Left lung (tissue), 4 donors: ENCODE measurements at regions not wholly inside any gene's neighbourhood (a gene's known extent, or its start where the extent isn't known, plus 50 kb on each side); places are given as distances from the start of the nearest gene placed in this dataset.

Source experiments
- ATAC-seq: fragments of 200-7000 bp; cut with Tn5 transposase; one replicate; pipeline ENCODE4 v1.9.1; 2020; ENCODE audit warnings: moderate library complexity
- DNase-seq, 4 donors: peaks; one replicate each; pipeline ENCODE4 v3.0.0-alpha.2; 2013 to 2020
- H3K27ac ChIP-seq, 2 donors: fragments of 200-600 bp; sonication (generic) in 1 of 2; one replicate each; pipeline versions ENCODE4 v1.5.0 to v1.8.0; 2020 to 2021
- H3K27me3 ChIP-seq, 2 donors: fragments of 200-600 bp; sonication (generic) in 1 of 2; one replicate each; pipeline versions ENCODE4 v1.5.0 to v1.8.0; 2020 to 2021
- H3K36me3 ChIP-seq, 2 donors: fragments of 200-600 bp; sonication (generic) in 1 of 2; one replicate each; pipeline versions ENCODE4 v1.5.0 to v1.8.0; 2020 to 2021
- H3K4me1 ChIP-seq, 2 donors: fragments of 200-600 bp; one replicate each; pipeline ENCODE4 v1.8.0; 2021
- H3K4me3 ChIP-seq, 2 donors: fragments of 200-600 bp; sonication (generic) in 1 of 2; one replicate each; pipeline versions ENCODE4 v1.5.0 to v1.8.0; 2020 to 2021; ENCODE audit warnings: mild to moderate bottlenecking in 1 of 2
- H3K9me3 ChIP-seq, 2 donors: fragments of 200-600 bp; sonication (generic) in 1 of 2; one replicate each; pipeline versions ENCODE4 v1.5.0 to v1.8.0; 2020 to 2021
- intact Hi-C, 2 donors: fragments of 100-400 bp; cut with DNase I; formaldehyde crosslinking; loops; one replicate each; pipeline versions ENCODE4 v1.11.2 to v1.14.2; 2022
- TF ChIP-seq, protein P1 (sequence below), 2 donors: fragments of 200-600 bp; sonication (generic) in 1 of 2; IDR thresholded peaks; one replicate each; pipeline versions ENCODE4 v1.5.0 to v1.8.0; 2021; ENCODE audit warnings: antibody characterized with exemption in 2 of 2
- donor health status: DM: no; HTN: yes; CAD: no.
- donor health status: DM: no; HTN: no; CAD: no.

DNA sequence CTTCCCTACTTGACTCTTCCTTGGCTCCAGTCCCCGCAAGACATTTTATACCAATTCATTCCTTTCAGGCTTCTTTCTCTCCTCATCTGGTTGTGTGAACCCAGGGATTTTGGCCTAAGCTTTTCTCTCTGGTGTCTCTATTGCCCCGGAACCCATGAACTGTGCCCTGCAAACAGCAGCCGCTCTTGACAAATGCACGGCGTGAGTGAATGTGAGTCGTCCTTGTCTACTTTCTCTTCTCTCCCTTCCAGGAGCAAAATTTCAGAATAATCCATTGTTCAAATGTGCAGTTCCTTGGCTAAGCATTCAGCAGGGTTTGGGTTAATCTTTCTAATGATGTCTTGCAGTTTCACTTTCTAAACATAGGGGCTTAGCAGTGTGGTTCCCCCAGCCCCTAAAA, 250.4 kb upstream of the IRX4 start:
- H3K9me3 ChIP-seq: no peaks in the 10 kb centered on the region

GRCh38 chr5:2132497-2132847, 249.7 kb upstream of the IRX4 start:
- DNase-seq: no peak
- H3K36me3 ChIP-seq: no peaks in the 10 kb centered on the region
- intact Hi-C loops: no loop called here
- H3K27ac ChIP-seq: no peak overlapping the region
- H3K27me3 ChIP-seq: peaks cover 0 to 13% of the 10 kb centered on the region in 2 donors
- no peak overlapping the region for H3K4me3 ChIP-seq
- TF ChIP-seq, protein P1, sequence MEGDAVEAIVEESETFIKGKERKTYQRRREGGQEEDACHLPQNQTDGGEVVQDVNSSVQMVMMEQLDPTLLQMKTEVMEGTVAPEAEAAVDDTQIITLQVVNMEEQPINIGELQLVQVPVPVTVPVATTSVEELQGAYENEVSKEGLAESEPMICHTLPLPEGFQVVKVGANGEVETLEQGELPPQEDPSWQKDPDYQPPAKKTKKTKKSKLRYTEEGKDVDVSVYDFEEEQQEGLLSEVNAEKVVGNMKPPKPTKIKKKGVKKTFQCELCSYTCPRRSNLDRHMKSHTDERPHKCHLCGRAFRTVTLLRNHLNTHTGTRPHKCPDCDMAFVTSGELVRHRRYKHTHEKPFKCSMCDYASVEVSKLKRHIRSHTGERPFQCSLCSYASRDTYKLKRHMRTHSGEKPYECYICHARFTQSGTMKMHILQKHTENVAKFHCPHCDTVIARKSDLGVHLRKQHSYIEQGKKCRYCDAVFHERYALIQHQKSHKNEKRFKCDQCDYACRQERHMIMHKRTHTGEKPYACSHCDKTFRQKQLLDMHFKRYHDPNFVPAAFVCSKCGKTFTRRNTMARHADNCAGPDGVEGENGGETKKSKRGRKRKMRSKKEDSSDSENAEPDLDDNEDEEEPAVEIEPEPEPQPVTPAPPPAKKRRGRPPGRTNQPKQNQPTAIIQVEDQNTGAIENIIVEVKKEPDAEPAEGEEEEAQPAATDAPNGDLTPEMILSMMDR (IDR thresholded peaks at IDR 0.05): no peak
- H3K4me1 ChIP-seq: no peaks in the 10 kb centered on the region
- no peak for ATAC-seq
- no peaks in the 10 kb centered on the region for H3K9me3 ChIP-seq

More for the DNA sequence above, 250.4 kb upstream of the IRX4 start:
- H3K27ac ChIP-seq: no peak overlapping the region
- intact Hi-C loops: no loop called here
- ATAC-seq: no peak
- H3K36me3 ChIP-seq: no peaks in the 10 kb centered on the region
- peaks cover 0 to 13% of the 10 kb centered on the region in 2 donors for H3K27me3 ChIP-seq
- no peaks in the 10 kb centered on the region for H3K4me1 ChIP-seq
- TF ChIP-seq, protein P1 (IDR thresholded peaks at IDR 0.05): no peak
- no peak for DNase-seq
- no peak overlapping the region for H3K4me3 ChIP-seq

GRCh38 chr5:2131826-2132496, 249.2 kb upstream of the IRX4 start:
- DNase-seq (no peak), ATAC-seq (no peak)
- peaks cover 0 to 13% of the 10 kb centered on the region in 2 donors for H3K27me3 ChIP-seq
- TF ChIP-seq, protein P1 (IDR thresholded peaks at IDR 0.05): no peak
- intact Hi-C loops: no loop called here
- no peaks in the 10 kb centered on the region for H3K9me3 ChIP-seq
- no peaks in the 10 kb centered on the region for H3K4me1 ChIP-seq
- no peaks in the 10 kb centered on the region for H3K36me3 ChIP-seq
- no peak overlapping the region for H3K4me3 ChIP-seq
- no peak overlapping the region for H3K27ac ChIP-seq

GRCh38 chr5:2131196-2131595, 248.5 kb upstream of the IRX4 start:
- intact Hi-C loops: no loop called here
- no peak overlapping the region for H3K4me3 ChIP-seq
- no peak for DNase-seq
- no peak for ATAC-seq
- TF ChIP-seq, protein P1 (IDR thresholded peaks at IDR 0.05): no peak
- no peaks in the 10 kb centered on the region for H3K9me3 ChIP-seq
- H3K27ac ChIP-seq: no peak overlapping the region
- peaks cover 0 to 18% of the 10 kb centered on the region in 2 donors for H3K27me3 ChIP-seq
- no peaks in the 10 kb centered on the region for H3K4me1 ChIP-seq
- no peaks in the 10 kb centered on the region for H3K36me3 ChIP-seq

GRCh38 chr5:2130361-2130760, 247.6 kb upstream of the IRX4 start:
- TF ChIP-seq, protein P1 (IDR thresholded peaks at IDR 0.05): no peak
- Histone ChIP-seq H3K27ac (no peak overlapping the region), H3K4me3 (no peak overlapping the region), H3K9me3 (no peaks in the 10 kb centered on the region), H3K36me3 (no peaks in the 10 kb centered on the region), H3K27me3 (peaks cover 0 to 21% of the 10 kb centered on the region in 2 donors), H3K4me1 (no peaks in the 10 kb centered on the region)
- ATAC-seq (no peak), DNase-seq (no peak)
- intact Hi-C loops: no loop called here
